Stimulated activated naive CD8-positive, alpha-beta T cell treated with anti-CD3 and anti-CD28 coated beads, Interleukin-15, Interleukin-2, amounts not matched to agents 100 U/mL and 50 U/mL, for 24 hours (primary cell): ENCODE measurements at regions not wholly inside any gene's neighbourhood (a gene's known extent, or its start where the extent isn't known, plus 50 kb on each side); places are given as distances from the start of the nearest gene placed in this dataset.

ENCODE experiments used
- ATAC-seq: fragments of 150-1000 bp; cut with Tn5 transposase; one replicate; pipeline ENCODE4 v1.10.0; 2021
- DNase-seq: peaks from one replicate; pipeline ENCODE4 v3.0.0; 2021

DNA sequence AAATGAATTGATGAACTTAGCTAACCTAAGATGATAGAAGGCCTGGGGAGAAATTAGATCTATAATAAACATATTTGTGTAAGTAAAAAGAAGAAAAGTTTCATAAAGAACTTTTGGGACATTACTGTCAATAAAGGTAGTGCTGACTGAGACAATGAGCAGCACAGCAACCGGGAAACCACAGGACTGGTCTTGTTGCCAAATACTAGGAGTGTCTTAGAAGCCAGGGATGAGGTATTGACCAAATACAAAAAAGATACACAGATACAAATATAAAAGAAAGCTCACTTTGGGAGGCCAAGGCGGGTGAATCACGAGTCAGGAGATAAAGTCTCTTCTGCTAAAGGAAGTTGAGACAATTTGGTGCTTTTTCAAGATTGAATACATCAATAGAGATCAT lies 362.4 kb upstream of the ZNF385D start:
- ATAC-seq (no peak), DNase-seq (no peak)

GRCh38 chr3:22115581-22115980 lies 364.6 kb upstream of the ZNF385D start:
- no peak for ATAC-seq
- DNase-seq = no peak

- ATAC-seq (no peak), DNase-seq (no peak)
Observed at GRCh38 chr3:22117091-22117490, 366.1 kb upstream of the ZNF385D start.

DNA sequence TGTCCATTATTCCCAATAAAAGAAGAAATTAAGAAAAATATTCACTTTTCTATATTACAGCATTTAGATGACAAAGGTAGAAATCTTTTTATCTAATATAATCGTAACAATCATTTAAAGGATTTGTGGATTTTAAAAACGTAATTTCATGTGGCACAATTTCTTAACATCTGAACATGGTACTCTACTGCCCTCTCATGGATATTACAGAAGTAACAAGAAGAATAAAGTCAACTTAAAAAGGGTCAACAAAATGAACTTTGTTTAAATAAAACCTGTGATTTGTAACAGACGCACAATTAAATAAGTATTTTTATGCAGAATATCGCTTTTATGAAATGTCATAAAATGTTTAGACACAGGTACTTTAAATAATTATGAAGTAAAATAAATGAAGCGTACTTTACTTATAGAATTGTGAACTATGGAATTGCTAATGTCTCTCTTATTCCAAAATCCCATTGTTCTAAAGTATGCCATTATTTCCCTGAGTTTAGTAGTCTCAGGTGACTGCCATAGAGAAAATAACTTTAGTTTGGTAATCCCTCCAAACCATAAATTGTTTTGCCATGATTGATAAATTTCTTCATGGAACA lies 366.8 kb upstream of the ZNF385D start:
- no peak for ATAC-seq
- no peak for DNase-seq

DNA sequence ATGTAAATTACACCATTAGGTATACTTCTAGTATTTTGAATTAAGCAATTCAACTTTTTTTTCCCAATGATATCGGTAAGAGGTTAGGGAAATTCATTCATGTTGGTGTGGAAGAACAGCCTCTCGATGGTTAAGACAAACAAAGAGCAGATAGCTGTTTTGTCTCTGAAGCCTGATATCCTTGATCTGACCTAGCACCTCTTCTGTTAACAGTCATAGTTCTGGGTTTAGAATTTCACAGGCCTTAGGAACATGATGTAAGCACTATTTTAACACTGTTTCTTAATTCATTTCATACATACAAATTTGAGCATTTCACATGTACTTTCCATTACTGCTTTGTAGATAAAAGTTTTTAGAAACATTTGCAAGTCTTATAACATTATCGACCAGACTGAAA lies 367.5 kb upstream of the ZNF385D start:
- no peak for ATAC-seq
- DNase-seq = no peak

GRCh38 chr3:22121068-22121701 lies 370.2 kb upstream of the ZNF385D start:
- DNase-seq (no peak), ATAC-seq (no peak)

DNA sequence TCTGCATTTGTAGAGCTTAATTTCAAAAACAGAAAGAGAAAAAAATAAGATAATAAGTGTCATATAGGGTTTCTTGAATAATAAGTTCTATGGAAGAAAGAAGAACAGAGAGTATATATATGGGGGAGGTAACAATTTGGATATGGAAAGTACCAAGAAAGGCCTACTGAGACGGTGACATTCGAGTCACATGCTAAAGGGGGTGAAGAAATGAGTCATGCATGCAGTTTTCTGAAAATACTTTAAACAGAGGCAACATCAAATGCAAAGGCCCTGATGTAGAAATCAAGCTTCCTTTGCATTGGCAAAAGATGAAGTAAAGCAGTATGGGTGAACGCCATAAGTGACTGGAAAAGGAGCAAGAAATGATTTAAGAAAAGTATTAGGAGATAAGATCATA lies 371.6 kb upstream of the ZNF385D start:
- DNase-seq = no peak
- no peak for ATAC-seq

GRCh38 chr3:22129101-22129500 lies 378.1 kb upstream of the ZNF385D start:
- ATAC-seq (no peak), DNase-seq (no peak)

DNA sequence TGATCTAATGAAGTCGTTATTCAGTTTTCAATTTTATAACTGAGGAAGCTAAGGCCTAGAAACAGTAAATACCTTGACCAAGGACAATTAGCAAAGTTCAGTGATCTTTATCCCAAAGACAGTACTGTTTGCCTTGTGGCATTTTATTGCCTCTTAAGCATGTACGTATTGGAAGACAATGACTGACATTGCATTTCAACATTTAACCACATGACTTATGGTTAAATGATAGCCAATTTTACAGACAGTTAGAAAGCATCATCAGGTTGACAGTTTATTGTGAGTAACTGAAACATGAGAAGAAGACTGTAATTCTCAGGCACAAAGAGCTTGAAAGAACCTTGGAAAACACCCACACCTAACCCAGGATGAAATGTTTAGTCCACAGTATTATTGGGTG lies 390.8 kb upstream of the ZNF385D start:
- ATAC-seq (no peak), DNase-seq (no peak)

GRCh38 chr3:22147161-22147560 lies 396.2 kb upstream of the ZNF385D start:
- no peak for ATAC-seq
- DNase-seq = no peak

- DNase-seq (no peak), ATAC-seq (no peak)
Observed at GRCh38 chr3:22156868-22157267, 405.9 kb upstream of the ZNF385D start.

DNA sequence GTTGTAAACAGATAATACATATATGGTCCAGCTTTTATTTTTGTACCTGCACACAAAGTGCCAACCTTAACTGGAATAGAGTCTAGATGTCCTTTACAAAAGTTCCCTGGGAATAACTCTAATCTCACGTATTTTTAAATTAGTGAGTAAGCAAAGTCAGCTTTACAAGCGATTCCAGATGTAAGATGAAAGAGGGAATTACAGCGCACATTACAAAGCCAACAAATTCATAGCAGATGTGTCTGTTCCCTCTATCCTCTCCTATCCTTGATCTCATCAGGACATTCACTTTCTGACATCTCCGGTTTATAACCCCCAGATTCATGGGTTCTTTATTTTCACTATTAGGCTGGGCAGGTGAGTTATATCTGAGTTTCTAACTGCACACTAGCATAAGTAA lies 406.8 kb upstream of the ZNF385D start:
- no peak for DNase-seq
- no peak for ATAC-seq

GRCh38 chr3:22159004-22159695 lies 408.1 kb upstream of the ZNF385D start:
- no peak for ATAC-seq
- no peak for DNase-seq

DNA sequence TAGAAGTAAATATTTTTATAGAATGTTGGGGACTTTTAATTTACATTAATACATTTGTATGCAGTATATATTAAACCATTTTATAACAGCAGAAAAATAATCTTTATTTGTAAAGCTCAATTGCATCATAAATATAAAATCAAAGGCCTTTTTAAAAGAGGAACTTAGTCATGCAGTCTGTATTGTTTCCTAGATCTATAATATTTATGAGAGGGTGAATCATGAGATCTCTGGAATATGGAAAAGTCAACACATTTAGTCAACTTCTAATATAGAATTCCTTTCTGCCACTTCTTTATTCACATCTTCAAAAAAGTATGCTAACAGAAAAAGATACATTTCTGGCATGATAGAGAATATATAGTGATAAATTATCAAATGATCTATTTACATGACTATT lies 410.3 kb upstream of the ZNF385D start:
- no peak for ATAC-seq
- no peak for DNase-seq

- DNase-seq = no peak
- ATAC-seq = no peak
Observed at GRCh38 chr3:22170370-22170769, 419.4 kb upstream of the ZNF385D start.

GRCh38 chr3:22172964-22173363 lies 422.0 kb upstream of the ZNF385D start:
- ATAC-seq = no peak

GRCh38 chr3:22175947-22176346 lies 424.9 kb upstream of the ZNF385D start:
- DNase-seq (no peak), ATAC-seq (no peak)

More at GRCh38 chr3:22172964-22173363, 422.0 kb upstream of the ZNF385D start:
- no peak for DNase-seq

GRCh38 chr3:22176911-22177310 lies 425.9 kb upstream of the ZNF385D start:
- no peak for ATAC-seq
- no peak for DNase-seq

GRCh38 chr3:22189616-22190015 lies 438.6 kb upstream of the ZNF385D start:
- ATAC-seq = no peak

DNA sequence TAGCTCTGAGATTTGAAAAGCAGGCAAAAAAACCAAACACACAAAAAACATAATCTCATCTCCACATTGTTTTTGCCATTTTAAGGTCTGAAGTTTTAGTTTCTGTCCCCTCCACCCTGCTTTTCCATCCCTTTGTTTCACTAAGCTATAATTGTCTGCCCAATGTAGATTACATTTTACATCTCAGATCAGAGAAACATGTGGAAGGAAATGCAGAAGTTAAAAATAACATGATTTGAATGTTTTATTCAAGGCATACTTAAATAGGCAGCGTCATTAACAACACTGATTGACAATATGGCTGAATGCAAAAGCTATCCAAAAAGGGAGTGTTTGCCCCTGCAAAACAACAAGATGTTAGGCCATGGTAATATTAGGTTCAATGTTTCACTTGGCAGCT lies 448.1 kb upstream of the ZNF385D start:
- DNase-seq (no peak), ATAC-seq (no peak)

More at GRCh38 chr3:22189616-22190015, 438.6 kb upstream of the ZNF385D start:
- no peak for DNase-seq

DNA sequence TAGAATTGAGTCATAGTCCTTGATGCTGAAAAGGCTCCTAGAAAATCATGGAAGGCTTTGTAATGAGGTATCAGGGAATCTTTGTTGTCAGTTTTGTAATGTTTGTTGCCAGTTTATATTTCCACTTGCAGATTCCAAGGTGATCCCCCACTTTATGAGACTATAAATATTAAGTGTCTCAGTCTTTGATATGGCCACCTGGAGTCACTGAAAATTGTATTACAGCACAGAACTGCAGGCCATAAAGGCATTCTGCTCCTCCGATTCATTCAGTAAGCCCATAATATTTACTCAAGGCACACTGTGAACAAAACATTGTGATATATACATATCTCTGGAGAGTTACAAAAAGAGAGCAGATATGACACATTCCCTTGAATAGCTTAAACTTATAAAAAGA lies 457.8 kb upstream of the ZNF385D start:
- DNase-seq (no peak), ATAC-seq (no peak)

DNA sequence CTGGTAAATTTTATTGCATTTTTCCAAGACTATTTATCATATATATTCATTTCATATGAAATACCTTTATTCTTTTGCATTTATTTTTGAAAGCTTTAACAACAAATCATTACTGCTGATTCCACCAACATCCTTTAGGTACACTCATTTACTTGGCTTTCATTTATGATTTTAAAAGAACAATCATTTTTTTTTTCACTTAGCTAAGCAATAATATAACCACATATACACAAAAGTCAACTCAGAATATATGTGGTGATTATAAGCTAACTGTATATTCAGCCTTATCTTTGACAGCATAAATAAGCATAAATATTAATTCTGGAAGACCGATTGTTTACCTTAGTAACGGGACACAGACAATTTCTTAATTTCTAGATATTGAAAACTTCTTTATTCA lies 458.6 kb upstream of the ZNF385D start:
- DNase-seq = no peak
- no peak for ATAC-seq

- DNase-seq (no peak), ATAC-seq (no peak)
Observed at GRCh38 chr3:22210693-22211092, 459.7 kb upstream of the ZNF385D start.

GRCh38 chr3:22216601-22217000 lies 465.6 kb upstream of the ZNF385D start:
- DNase-seq = no peak
- ATAC-seq = no peak
